Activated CD4-positive, alpha-beta T cell treated with anti-CD3 and anti-CD28 coated beads, Interleukin-2, Interleukin-6, amounts not matched to agents 100 ng/mL and 50 ng/mL, durations not matched to agents 16 hours and 8 hours (primary cell): ENCODE measurements at regions not wholly inside any gene's neighbourhood (a gene's known extent, or its start where the extent isn't known, plus 50 kb on each side); places are given as distances from the start of the nearest gene placed in this dataset.
"Not testable (repeated sequence)": the region's sequence is repeated elsewhere in the genome, so short reads cannot be mapped to it uniquely, and the experiment has no call there.

Experiments
- DNase-seq: peaks from one replicate; pipeline ENCODE4 v3.0.0-alpha.2; 2020

GRCh38 chr2:215644233-215644897 is 208.5 kb upstream of the FN1 start:
- DNase-seq: no peak

DNA sequence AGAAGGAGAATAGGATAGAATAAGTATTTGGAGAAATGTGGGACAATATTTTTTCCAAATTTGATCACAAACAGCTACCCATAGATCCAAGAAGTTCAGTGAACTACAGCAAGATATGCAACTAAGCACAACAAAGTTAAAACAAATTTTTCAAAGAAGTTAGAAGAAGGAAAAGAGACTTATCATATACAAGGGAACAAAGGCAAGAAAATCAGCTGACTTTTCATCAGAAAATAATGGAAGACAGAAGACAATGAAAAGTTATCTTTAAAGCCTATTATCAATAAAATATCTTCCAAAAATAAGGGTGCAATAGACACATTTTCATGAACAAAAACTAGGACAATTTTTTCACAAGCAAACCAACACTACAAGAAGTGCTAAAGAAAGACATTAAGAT is 202.8 kb upstream of the FN1 start:
- DNase-seq: no peak

- no peak for DNase-seq
These were observed 201.8 kb upstream of the FN1 start for GRCh38 chr2:215637651-215638050.

GRCh38 chr2:215636816-215637215 is 200.9 kb upstream of the FN1 start:
- no peak for DNase-seq

GRCh38 chr2:215635788-215636139 is 199.9 kb upstream of the FN1 start:
- no peak for DNase-seq

DNA sequence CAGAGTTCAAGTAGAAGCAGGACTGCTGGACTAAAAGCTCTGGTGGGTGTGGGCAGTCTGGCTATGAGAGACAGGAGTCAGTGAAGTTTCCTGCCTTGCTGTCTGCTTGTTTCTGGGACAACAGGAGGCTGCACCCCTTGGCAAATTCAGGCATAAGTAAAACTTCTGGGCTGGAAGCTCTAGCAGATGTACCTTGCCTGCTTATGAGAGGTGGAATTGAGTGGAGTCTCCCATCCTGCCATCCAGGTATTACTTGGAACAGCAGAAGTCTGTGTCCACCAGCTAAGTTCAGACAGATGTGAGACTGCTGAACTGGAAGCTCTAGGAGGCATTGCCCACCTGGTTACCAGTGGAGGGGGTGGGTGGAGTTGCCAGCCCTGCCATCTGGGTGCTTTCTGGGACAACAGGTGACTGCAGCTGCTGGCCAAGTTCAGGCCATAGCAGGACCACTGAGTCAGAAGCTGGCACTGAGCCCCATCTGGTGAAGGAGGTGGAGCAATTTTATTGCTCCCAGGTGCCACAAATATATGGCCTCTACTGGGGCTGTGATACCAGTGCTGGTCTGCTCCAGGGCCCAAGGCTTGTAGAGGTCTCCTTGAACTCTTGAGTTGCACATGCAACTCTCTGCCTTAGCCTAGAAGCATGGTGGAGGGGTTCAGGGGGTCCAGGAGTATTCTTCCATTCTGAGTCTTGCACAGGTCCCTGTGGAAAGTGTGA is 199.4 kb upstream of the FN1 start:
- DNase-seq: no peak

DNA sequence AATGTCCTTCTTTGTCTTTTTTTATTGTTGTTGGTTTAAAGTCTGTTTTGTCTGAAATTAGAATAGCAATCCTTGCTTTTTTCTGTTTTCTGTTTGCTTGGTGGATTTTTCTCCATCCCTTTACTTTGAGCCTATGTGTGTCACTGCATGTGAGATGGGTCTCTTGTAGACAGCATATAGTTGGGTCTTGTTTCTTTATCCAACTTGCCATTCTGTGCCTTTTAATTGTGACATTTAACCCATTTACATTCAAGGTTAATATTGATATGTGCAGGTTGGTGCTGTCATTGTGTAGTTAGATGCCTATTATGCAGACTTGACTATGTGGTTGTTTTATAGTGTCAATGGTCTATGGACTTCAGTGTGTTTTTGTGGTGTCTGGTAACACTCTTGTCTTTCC is 197.5 kb upstream of the FN1 start:
- no peak for DNase-seq

DNA sequence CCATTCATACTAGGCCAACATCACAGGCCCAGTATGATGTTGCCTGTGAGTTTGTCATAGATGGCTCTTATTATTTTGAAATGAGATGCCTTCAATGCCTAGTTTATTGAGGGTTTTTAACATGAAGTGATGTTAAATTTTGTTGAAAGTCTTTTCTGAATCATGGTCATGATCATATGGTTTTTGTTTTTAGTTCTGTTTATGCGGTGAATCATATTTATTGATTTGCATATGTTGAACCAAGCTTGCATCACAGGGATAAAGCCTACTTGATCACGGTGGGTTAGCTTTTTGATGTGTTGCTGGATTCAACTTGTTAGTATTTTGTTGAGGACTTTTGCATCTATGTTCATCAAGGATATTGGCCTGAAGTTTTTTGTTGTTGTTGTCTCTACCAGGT is 195.8 kb upstream of the FN1 start:
- DNase-seq: no peak

DNA sequence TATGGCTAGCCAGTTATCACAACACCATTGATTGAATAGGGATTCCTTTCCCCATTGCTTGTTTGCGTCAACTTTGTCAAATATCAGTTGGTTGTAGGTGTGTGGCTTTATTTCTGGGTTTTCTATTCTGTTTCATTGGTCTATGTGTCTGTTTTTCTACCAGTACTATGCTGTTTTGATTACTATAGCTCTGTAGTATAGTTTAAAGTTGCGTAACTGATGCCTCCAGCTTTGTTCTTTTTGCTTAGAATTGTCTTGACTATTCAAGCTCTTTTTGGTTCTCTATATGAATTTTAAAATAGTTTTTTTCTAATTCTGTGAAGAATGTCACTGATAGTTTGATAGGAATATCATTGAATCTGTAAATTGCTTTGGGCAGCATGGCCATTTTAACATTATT is 194.9 kb upstream of the FN1 start:
- DNase-seq: not testable (repeated sequence)

DNA sequence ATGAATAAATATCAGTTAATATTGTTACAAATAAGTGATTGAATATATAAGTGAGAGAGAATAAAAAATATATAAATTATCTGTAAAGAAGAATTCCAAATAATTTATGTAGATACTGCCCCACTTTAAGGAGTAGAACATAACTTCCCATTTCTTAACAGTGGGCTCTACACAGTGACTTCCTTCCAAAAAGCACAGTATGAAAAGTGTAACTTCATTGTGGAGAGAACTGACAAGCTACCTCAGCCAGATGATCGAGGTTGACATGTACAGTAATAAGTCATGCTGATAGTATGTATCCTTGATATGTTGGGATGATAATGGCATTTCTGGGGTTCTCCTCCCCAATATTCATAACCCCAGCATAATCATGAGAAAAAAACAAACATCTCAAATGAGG is 191.9 kb upstream of the FN1 start:
- no peak for DNase-seq

DNA sequence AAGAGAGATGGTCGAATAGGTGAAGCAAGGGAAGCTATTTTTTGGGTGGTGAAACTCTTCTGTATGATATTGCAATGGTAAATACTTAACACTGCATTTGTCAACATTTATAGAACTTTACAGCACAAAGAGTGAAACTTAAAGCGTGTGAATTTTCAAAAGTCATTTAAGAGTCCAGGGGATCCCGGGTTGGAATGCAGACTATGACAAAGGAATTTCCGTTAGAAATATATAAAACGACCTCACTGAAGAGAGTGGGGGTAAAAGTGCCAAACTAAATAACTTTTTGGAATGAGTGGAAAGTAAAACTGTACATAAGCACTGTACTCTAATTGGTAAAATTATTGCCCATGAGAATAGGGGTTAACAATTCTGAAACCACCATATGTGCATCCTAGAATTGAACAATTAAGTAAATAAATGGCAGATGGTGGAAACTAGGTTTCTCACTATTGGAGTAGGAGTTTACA is 191.0 kb upstream of the FN1 start:
- DNase-seq: no peak

GRCh38 chr2:215626063-215626462 is 190.2 kb upstream of the FN1 start:
- no peak for DNase-seq

DNA sequence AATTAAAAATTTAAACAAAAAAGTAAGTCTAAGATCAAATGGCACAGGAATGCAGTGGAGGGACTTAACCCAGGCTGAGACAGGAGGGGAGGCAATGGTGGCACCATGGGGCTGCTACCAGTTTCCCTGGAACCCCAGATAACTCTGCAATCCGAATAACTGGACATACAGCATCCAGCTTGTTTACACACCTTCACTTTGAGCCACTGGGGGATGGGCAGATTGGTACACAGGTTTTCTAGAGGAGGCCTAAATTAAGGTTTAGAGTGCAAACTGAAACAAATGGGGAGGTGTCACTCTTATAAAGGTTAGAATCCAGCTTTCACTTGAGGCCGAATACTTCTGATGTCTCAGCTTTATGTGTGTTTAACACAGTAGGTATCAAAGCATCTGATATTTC is 189.3 kb upstream of the FN1 start:
- no peak for DNase-seq

GRCh38 chr2:215624423-215624829 is 188.6 kb upstream of the FN1 start:
- no peak for DNase-seq

DNA sequence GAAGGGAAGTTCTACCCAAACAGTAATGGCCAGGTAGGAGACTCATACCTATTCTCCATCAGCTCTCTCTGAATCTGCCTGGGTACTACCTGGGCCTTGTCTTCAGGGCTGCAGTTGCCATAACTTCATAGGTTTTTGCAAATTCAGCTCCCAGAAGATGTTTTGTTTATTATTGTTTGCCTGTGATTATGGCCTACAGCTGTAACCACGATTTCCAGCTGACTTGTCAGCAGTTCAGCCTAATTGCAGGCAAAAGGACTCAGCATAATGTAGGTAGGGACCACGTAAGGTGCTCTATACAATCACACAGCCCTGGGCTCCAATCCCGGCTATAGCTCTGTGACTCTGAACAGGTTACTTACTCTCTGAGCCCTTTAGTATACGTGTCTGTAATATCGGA is 187.0 kb upstream of the FN1 start:
- DNase-seq: no peak

- DNase-seq: no peak
These were observed 185.5 kb upstream of the FN1 start for GRCh38 chr2:215621381-215621780.

DNA sequence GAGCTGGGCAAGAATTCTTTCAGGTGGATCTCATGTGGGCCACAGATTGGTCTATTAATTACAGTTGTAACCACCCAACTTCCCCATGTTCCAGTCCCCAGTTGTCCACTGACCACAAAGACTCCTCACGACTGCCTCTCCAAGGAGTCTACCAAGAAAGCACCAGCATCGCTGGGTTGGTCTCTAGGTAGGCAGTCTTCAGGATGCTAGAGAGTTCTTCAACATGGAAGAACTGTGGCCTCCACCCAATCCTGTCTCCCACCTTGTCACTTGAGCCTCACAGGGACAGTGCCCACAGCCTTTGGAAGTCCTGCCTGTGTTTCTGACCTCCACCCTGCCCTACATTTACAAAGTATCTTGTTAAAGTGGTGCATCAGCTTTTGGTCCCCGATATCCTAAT is 184.7 kb upstream of the FN1 start:
- DNase-seq: no peak

GRCh38 chr2:215619989-215620388 is 184.1 kb upstream of the FN1 start:
- DNase-seq: no peak

GRCh38 chr2:215619022-215619958 is 183.4 kb upstream of the FN1 start:
- no peak for DNase-seq

- no peak for DNase-seq
These were observed 182.3 kb upstream of the FN1 start for GRCh38 chr2:215618145-215618544.

GRCh38 chr2:215617060-215617824 is 181.4 kb upstream of the FN1 start:
- DNase-seq: no peak

- DNase-seq: no peak
These were observed 179.9 kb upstream of the FN1 start for GRCh38 chr2:215615803-215616174.
